Loucy (cell line): ENCODE measurements at regions not wholly inside any gene's neighbourhood (a gene's known extent, or its start where the extent isn't known, plus 50 kb on each side); places are given as distances from the start of the nearest gene placed in this dataset.

ENCODE experiments used
- EZH2phosphoT487 ChIP-seq: fragments of 200-600 bp; IDR thresholded peaks from 2 replicates; pipeline ENCODE4 v1.6.1; 2018; ENCODE audit warnings: antibody characterized with exemption, mild to moderate bottlenecking, moderate library complexity, borderline replicate concordance
- TF ChIP-seq, protein P1 (sequence below): fragments of 200-600 bp; sonication (generic); conservative IDR thresholded peaks from 2 replicates; pipeline ENCODE4 v1.5.1; 2014; ENCODE audit warnings: mild to moderate bottlenecking, antibody characterized with exemption, low read length

DNA sequence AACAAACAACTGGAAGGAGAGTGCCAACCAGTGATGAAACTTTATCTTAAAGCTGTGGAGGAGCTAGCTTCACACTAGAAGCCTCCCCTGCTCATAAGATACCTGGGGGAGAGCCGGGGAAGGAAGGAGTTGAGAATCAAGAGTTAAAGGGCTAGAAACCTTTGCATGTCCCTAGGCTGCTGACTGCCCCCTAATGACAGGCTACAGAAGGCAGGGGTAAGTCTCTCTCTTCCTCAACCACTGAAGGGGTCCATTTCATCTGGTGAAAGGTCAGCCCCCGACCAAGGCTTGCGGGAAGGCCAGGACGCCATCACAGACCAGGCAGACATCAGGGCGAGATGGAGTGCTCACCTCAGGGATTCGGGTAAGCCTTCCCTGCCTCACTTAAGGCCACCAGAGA is 65.6 kb upstream of the GRHL3 start:
- TF ChIP-seq, protein P1, sequence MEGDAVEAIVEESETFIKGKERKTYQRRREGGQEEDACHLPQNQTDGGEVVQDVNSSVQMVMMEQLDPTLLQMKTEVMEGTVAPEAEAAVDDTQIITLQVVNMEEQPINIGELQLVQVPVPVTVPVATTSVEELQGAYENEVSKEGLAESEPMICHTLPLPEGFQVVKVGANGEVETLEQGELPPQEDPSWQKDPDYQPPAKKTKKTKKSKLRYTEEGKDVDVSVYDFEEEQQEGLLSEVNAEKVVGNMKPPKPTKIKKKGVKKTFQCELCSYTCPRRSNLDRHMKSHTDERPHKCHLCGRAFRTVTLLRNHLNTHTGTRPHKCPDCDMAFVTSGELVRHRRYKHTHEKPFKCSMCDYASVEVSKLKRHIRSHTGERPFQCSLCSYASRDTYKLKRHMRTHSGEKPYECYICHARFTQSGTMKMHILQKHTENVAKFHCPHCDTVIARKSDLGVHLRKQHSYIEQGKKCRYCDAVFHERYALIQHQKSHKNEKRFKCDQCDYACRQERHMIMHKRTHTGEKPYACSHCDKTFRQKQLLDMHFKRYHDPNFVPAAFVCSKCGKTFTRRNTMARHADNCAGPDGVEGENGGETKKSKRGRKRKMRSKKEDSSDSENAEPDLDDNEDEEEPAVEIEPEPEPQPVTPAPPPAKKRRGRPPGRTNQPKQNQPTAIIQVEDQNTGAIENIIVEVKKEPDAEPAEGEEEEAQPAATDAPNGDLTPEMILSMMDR: peak; percentile 47
- TF ChIP-seq EZH2phosphoT487: no peak
